ENCODE measurements at regions not wholly inside any gene's neighbourhood (a gene's known extent, or its start where the extent isn't known, plus 50 kb on each side); places are given as distances from the start of the nearest gene placed in this dataset.

GRCh38 chr13:76799696-76800095 lies 86.5 kb downstream of the KCTD12 start:
- intact Hi-C loops (cut with DNase I): loop anchor here in 1 of 2 donors (2.0 kb wide), 1 partner anchor 25 kb away; no protein-coding TSS in a partner anchor
- DNase-seq (ENCODE audit: low spot score): no peak

- DNase-seq (ENCODE audit: low spot score): no peak
- intact Hi-C loops (cut with DNase I): no loop called here
These were observed 88.2 kb downstream of the KCTD12 start for GRCh38 chr13:76798037-76798436.

- no peak for DNase-seq (ENCODE audit: low spot score)
- intact Hi-C loops (cut with DNase I): no loop called here
These were observed 88.8 kb downstream of the KCTD12 start for GRCh38 chr13:76797361-76797760.

- intact Hi-C loops (cut with DNase I): no loop called here
- no peak for DNase-seq (ENCODE audit: low spot score)
These were observed 89.4 kb downstream of the KCTD12 start for GRCh38 chr13:76796851-76797250.

GRCh38 chr13:76795701-76796695 lies 90.2 kb downstream of the KCTD12 start:
- DNase-seq (ENCODE audit: low spot score): no peak
- intact Hi-C loops (cut with DNase I): no loop called here

- no peak for DNase-seq (ENCODE audit: low spot score)
- intact Hi-C loops (cut with DNase I): no loop called here
These were observed 93.4 kb downstream of the KCTD12 start for GRCh38 chr13:76792731-76793347.

GRCh38 chr13:76790980-76791819 lies 95.0 kb downstream of the KCTD12 start:
- intact Hi-C loops (cut with DNase I): no loop called here
- DNase-seq (ENCODE audit: low spot score): no peak

- intact Hi-C loops (cut with DNase I): no loop called here
- no peak for DNase-seq (ENCODE audit: low spot score)
These were observed 95.7 kb downstream of the KCTD12 start for GRCh38 chr13:76790526-76790925.

GRCh38 chr13:76783798-76784197 lies 102.4 kb downstream of the KCTD12 start:
- intact Hi-C loops (cut with DNase I): no loop called here
- no peak for DNase-seq (ENCODE audit: low spot score)

- no peak for DNase-seq (ENCODE audit: low spot score)
- intact Hi-C loops (cut with DNase I): no loop called here
These were observed 107.4 kb downstream of the KCTD12 start for GRCh38 chr13:76778853-76779252.

- DNase-seq (ENCODE audit: low spot score): no peak
- intact Hi-C loops (cut with DNase I): no loop called here
These were observed 109.1 kb downstream of the KCTD12 start for GRCh38 chr13:76777096-76777495.

- no peak for DNase-seq (ENCODE audit: low spot score)
- intact Hi-C loops (cut with DNase I): no loop called here
These were observed 111.0 kb downstream of the KCTD12 start for GRCh38 chr13:76775088-76775740.

GRCh38 chr13:76773448-76774094 lies 112.6 kb downstream of the KCTD12 start:
- intact Hi-C loops (cut with DNase I): no loop called here
- DNase-seq (ENCODE audit: low spot score): no peak

- intact Hi-C loops (cut with DNase I): no loop called here
- DNase-seq (ENCODE audit: low spot score): no peak
These were observed 114.0 kb downstream of the KCTD12 start for GRCh38 chr13:76772241-76772640.

- DNase-seq (ENCODE audit: low spot score): no peak
- intact Hi-C loops (cut with DNase I): no loop called here
These were observed 116.9 kb downstream of the KCTD12 start for GRCh38 chr13:76769271-76769791.

- intact Hi-C loops (cut with DNase I): no loop called here
- DNase-seq (ENCODE audit: low spot score): no peak
These were observed 117.8 kb downstream of the KCTD12 start for GRCh38 chr13:76768384-76768783.

GRCh38 chr13:76764916-76765315 lies 121.3 kb downstream of the KCTD12 start:
- DNase-seq (ENCODE audit: low spot score): no peak
- intact Hi-C loops (cut with DNase I): no loop called here

- intact Hi-C loops (cut with DNase I): no loop called here
- peak; percentile 84 for DNase-seq (ENCODE audit: low spot score)
These were observed 121.8 kb downstream of the KCTD12 start for GRCh38 chr13:76764429-76764828.

- DNase-seq (ENCODE audit: low spot score): no peak
- intact Hi-C loops (cut with DNase I): no loop called here
These were observed 123.5 kb downstream of the KCTD12 start for GRCh38 chr13:76762721-76763120.
